Neural cell (in vitro differentiated cells): ENCODE measurements at regions not wholly inside any gene's neighbourhood (a gene's known extent, or its start where the extent isn't known, plus 50 kb on each side); places are given as distances from the start of the nearest gene placed in this dataset.

Experiments used
- H2AFZ ChIP-seq: fragments of 200-600, 300-800 bp; sonication (generic), shearing (Covaris generic); 2 replicates; pipeline ENCODE4 v1.6.0; 2014; ENCODE audit warnings: low read depth, mild to moderate bottlenecking, antibody characterized with exemption, low read length, moderate library complexity
- H3F3A ChIP-seq: fragments of 200-600 bp; shearing (Covaris generic); 2 replicates; pipeline ENCODE4 v1.6.1; 2016; ENCODE audit warnings: mild to moderate bottlenecking, moderate library complexity, mixed read lengths, antibody characterized with exemption, low read length; ENCODE audit not compliant: insufficient read depth, poor library complexity, severe bottlenecking
- H3K27ac ChIP-seq: fragments of 200-600, 300-800 bp; sonication (generic), shearing (Covaris generic); 2 replicates; pipeline ENCODE4 v1.5.1; 2014; ENCODE audit warnings: mild to moderate bottlenecking, low read length, moderate library complexity
- H3K27me3 ChIP-seq: fragments of 300-800, 200-600 bp; sonication (generic), shearing (Covaris generic); 2 replicates; pipeline ENCODE4 v1.6.0; 2014; ENCODE audit warnings: mild to moderate bottlenecking, low read depth, low read length, moderate library complexity; ENCODE audit not compliant: insufficient read depth
- H3K36me3 ChIP-seq: fragments of 300-800, 200-600 bp; sonication (generic), shearing (Covaris generic); 2 replicates; pipeline ENCODE4 v1.5.1; 2014; ENCODE audit warnings: mild to moderate bottlenecking, antibody characterized with exemption, low read length, moderate library complexity; ENCODE audit not compliant: insufficient read depth
- H3K4me2 ChIP-seq: fragments of 300-800, 200-600 bp; sonication (generic), shearing (Covaris generic); 2 replicates; pipeline ENCODE4 v1.6.0; 2014; ENCODE audit warnings: mild to moderate bottlenecking, low read length
- H3K4me3 ChIP-seq: fragments of 300-800, 200-600 bp; sonication (generic), shearing (Covaris generic); 2 replicates; pipeline ENCODE4 v1.5.1; 2014; ENCODE audit warnings: mild to moderate bottlenecking, low read length, moderate library complexity
- H3K79me2 ChIP-seq: fragments of 200-600 bp; shearing (Covaris generic); replicated peaks from 2 replicates; pipeline ENCODE4 v1.6.0; 2014; ENCODE audit warnings: mild to moderate bottlenecking, low read length, moderate library complexity; ENCODE audit not compliant: insufficient read depth
- H3K9ac ChIP-seq: fragments of 300-800, 200-600 bp; sonication (generic), shearing (Covaris generic); 2 replicates; pipeline ENCODE4 v1.6.1; 2016; ENCODE audit warnings: mild to moderate bottlenecking, low read length, mixed read lengths
- H3K9me2 ChIP-seq: fragments of 200-600 bp; shearing (Covaris generic); 2 replicates; pipeline ENCODE4 v1.6.1; 2016; ENCODE audit warnings: mild to moderate bottlenecking, low read length, mixed read lengths; ENCODE audit not compliant: insufficient read depth
- H3K9me3 ChIP-seq: fragments of 200-600, 300-800 bp; sonication (generic), shearing (Covaris generic); 2 replicates; pipeline ENCODE4 v1.6.1; 2016; ENCODE audit warnings: mild to moderate bottlenecking, mixed run types, low read length, moderate library complexity, mixed read lengths
- H4K20me1 ChIP-seq: fragments of 200-600 bp; shearing (Covaris generic); 2 replicates; pipeline ENCODE4 v1.6.1; 2016; ENCODE audit warnings: mild to moderate bottlenecking, mixed run types; ENCODE audit not compliant: insufficient read depth
- CTCF ChIP-seq: fragments of 450-650 bp; IDR thresholded peaks from 2 replicates; pipeline ENCODE4 v1.5.1; 2014; ENCODE audit warnings: antibody characterized with exemption, mild to moderate bottlenecking, moderate library complexity; ENCODE audit not compliant: poor library complexity, severe bottlenecking
- EP300 ChIP-seq: fragments of 450-650 bp; conservative IDR thresholded peaks from 2 replicates; pipeline ENCODE4 v1.6.1; 2014; ENCODE audit warnings: antibody characterized with exemption, mild to moderate bottlenecking, moderate library complexity; ENCODE audit not compliant: poor library complexity, severe bottlenecking
- EZH2 ChIP-seq: fragments of 200-600, 300-800 bp; shearing (Covaris generic), sonication (generic); IDR thresholded peaks from 2 replicates; pipeline ENCODE4 v1.6.1; 2014; ENCODE audit warnings: antibody characterized with exemption, low read length, borderline replicate concordance, mild to moderate bottlenecking; ENCODE audit not compliant: insufficient read depth, poor library complexity, severe bottlenecking
- MXI1 ChIP-seq: fragments of 450-650 bp; conservative IDR thresholded peaks from 2 replicates; pipeline ENCODE4 v1.6.1; 2014; ENCODE audit warnings: antibody characterized with exemption, mild to moderate bottlenecking; ENCODE audit not compliant: poor library complexity, severe bottlenecking
- POLR2AphosphoS5 ChIP-seq: IDR thresholded peaks from 2 replicates; pipeline ENCODE4 v1.6.1; 2012
- RAD21 ChIP-seq: fragments of 450-650 bp; conservative IDR thresholded peaks from 2 replicates; pipeline ENCODE4 v1.6.1; 2014; ENCODE audit warnings: antibody characterized with exemption, mild to moderate bottlenecking, moderate library complexity
- REST ChIP-seq: IDR thresholded peaks from 2 replicates; pipeline ENCODE4 v1.6.1; 2012; ENCODE audit warnings: borderline replicate concordance
- SMC3 ChIP-seq: fragments of 450-650 bp; conservative IDR thresholded peaks from 2 replicates; pipeline ENCODE4 v1.6.1; 2014; ENCODE audit warnings: antibody characterized with exemption, mild to moderate bottlenecking, moderate library complexity; ENCODE audit not compliant: poor library complexity
- TAF1 ChIP-seq: IDR thresholded peaks from 2 replicates; pipeline ENCODE4 v1.6.1; 2012; ENCODE audit warnings: low read depth

GRCh38 chr1:105641407-105641806 lies 1415.1 kb upstream of the PRMT6 start:
- no peaks in the 10 kb centered on the region for H4K20me1 ChIP-seq
- no peak for TF ChIP-seq MXI1
- TF ChIP-seq RAD21, result no peak
- no peak for TF ChIP-seq TAF1
- no peaks in the 10 kb centered on the region for H3K9me3 ChIP-seq
- H3K4me2 ChIP-seq, result no peak overlapping the region
- no peak overlapping the region for H2AFZ ChIP-seq
- no peak overlapping the region for H3K27ac ChIP-seq
- H3K9me2 ChIP-seq, result no peaks in the 10 kb centered on the region
- H3K36me3 ChIP-seq, result no peaks in the 10 kb centered on the region
- H3F3A ChIP-seq, result no peaks in the 10 kb centered on the region
- no peaks in the 10 kb centered on the region for H3K27me3 ChIP-seq
- H3K9ac ChIP-seq, result no peak overlapping the region
- H3K4me3 ChIP-seq, result no peak overlapping the region
- H3K79me2 ChIP-seq, result no peaks in the 10 kb centered on the region

GRCh38 chr1:105652109-105652508 lies 1404.4 kb upstream of the PRMT6 start:
- Histone ChIP-seq H3K9me3 (no peaks in the 10 kb centered on the region), H4K20me1 (no peaks in the 10 kb centered on the region), H3K36me3 (no peaks in the 10 kb centered on the region)

GRCh38 chr1:105655032-105655431 lies 1401.4 kb upstream of the PRMT6 start:
- Histone ChIP-seq H3K79me2 (no peaks in the 10 kb centered on the region), H3K4me2 (no peak overlapping the region), H4K20me1 (no peaks in the 10 kb centered on the region), H3K27ac (no peak overlapping the region), H3F3A (no peaks in the 10 kb centered on the region), H3K9me2 (no peaks in the 10 kb centered on the region), H3K9ac (no peak overlapping the region), H3K36me3 (no peaks in the 10 kb centered on the region), H3K9me3 (no peaks in the 10 kb centered on the region), H2AFZ (no peak overlapping the region), H3K4me3 (no peak overlapping the region), H3K27me3 (no peaks in the 10 kb centered on the region)
- no peak for TF ChIP-seq SMC3
- TF ChIP-seq EP300, result no peak
- no peak for TF ChIP-seq RAD21
- TF ChIP-seq EZH2, result no peak
- no peak for TF ChIP-seq MXI1
- TF ChIP-seq REST, result no peak
- no peak for TF ChIP-seq CTCF
- no peak for TF ChIP-seq TAF1
- no peak for TF ChIP-seq POLR2AphosphoS5

More at GRCh38 chr1:105652109-105652508, 1404.4 kb upstream of the PRMT6 start:
- Histone ChIP-seq H3K79me2 (no peaks in the 10 kb centered on the region), H3F3A (no peaks in the 10 kb centered on the region), H3K4me3 (no peak overlapping the region), H3K9ac (no peak overlapping the region), H3K27ac (no peak overlapping the region), H3K4me2 (no peak overlapping the region), H2AFZ (no peak overlapping the region), H3K9me2 (no peaks in the 10 kb centered on the region), H3K27me3 (no peaks in the 10 kb centered on the region)
- TF ChIP-seq CTCF (no peak), EZH2 (no peak)
